ENCODE measurements at regions not wholly inside any gene's neighbourhood (a gene's known extent, or its start where the extent isn't known, plus 50 kb on each side); places are given as distances from the start of the nearest gene placed in this dataset.

- no peak overlapping the region for H3K4me3 Mint-ChIP-seq
- H3K36me3 Mint-ChIP-seq (ENCODE audit: low read depth), result no peaks in the 10 kb centered on the region
- no peaks in the 10 kb centered on the region for H3K9me3 Mint-ChIP-seq
- intact Hi-C loops (cut with micrococcal nuclease), result no loop called here
- POLR2A ChIA-PET, result no interaction called here
- H3K4me1 Mint-ChIP-seq, result no peaks in the 10 kb centered on the region
- H3K27ac Mint-ChIP-seq, result no peak overlapping the region
- TF ChIP-seq, protein P1, sequence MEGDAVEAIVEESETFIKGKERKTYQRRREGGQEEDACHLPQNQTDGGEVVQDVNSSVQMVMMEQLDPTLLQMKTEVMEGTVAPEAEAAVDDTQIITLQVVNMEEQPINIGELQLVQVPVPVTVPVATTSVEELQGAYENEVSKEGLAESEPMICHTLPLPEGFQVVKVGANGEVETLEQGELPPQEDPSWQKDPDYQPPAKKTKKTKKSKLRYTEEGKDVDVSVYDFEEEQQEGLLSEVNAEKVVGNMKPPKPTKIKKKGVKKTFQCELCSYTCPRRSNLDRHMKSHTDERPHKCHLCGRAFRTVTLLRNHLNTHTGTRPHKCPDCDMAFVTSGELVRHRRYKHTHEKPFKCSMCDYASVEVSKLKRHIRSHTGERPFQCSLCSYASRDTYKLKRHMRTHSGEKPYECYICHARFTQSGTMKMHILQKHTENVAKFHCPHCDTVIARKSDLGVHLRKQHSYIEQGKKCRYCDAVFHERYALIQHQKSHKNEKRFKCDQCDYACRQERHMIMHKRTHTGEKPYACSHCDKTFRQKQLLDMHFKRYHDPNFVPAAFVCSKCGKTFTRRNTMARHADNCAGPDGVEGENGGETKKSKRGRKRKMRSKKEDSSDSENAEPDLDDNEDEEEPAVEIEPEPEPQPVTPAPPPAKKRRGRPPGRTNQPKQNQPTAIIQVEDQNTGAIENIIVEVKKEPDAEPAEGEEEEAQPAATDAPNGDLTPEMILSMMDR (IDR thresholded peaks at IDR 0.05), result no peak
- CTCF ChIA-PET, result no interaction called here
- no peak for ATAC-seq (ENCODE audit: low read depth)
- no peaks in the 10 kb centered on the region for H3K27me3 Mint-ChIP-seq
- DNase-seq, result no peak
These were observed 289.2 kb downstream of the TEX29 start for GRCh38 chr13:111609631-111610030.

DNA sequence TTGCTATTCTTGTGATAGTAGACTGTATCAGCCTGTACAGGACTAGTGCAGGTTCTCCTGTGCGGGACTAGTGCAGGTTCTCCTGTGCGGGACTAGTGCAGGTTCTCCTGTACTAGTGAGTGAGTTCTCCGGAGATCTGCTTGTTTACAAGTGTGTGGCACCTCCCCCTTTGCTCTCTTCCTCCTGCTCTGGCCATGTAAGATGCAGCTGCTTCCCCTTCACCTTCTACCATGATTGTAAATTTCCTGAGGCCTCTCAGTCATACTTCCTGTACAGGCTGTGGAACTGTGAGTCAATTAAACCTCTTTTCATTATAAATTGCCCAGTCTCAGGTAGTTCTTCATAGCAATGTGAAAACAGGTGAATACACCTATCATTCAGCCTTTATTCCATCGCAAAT lies 289.6 kb downstream of the TEX29 start:
- CTCF ChIA-PET, result no interaction called here
- no peaks in the 10 kb centered on the region for H3K36me3 Mint-ChIP-seq (ENCODE audit: low read depth)

GRCh38 chr13:111610879-111611278 lies 290.4 kb downstream of the TEX29 start:
- CTCF ChIA-PET, result interaction anchor here (0.5 kb wide), 1 partner anchor 46 kb away, joined by 3 read pairs; no protein-coding TSS in a partner anchor
- intact Hi-C loops (cut with micrococcal nuclease), result no loop called here

More for the DNA sequence above, 289.6 kb downstream of the TEX29 start:
- H3K27me3 Mint-ChIP-seq, result no peaks in the 10 kb centered on the region
- DNase-seq (no peak), ATAC-seq (ENCODE audit: low read depth) (no peak)
- POLR2A ChIA-PET, result no interaction called here
- intact Hi-C loops (cut with micrococcal nuclease), result no loop called here
- H3K27ac Mint-ChIP-seq, result no peak overlapping the region
- H3K4me1 Mint-ChIP-seq, result no peaks in the 10 kb centered on the region
- no peaks in the 10 kb centered on the region for H3K9me3 Mint-ChIP-seq
- H3K4me3 Mint-ChIP-seq, result no peak overlapping the region
- TF ChIP-seq, protein P1 (IDR thresholded peaks at IDR 0.05), result no peak

GRCh38 chr13:111611651-111612050 lies 291.2 kb downstream of the TEX29 start:
- H3K36me3 Mint-ChIP-seq (ENCODE audit: low read depth), result no peaks in the 10 kb centered on the region
- H3K27me3 Mint-ChIP-seq, result no peaks in the 10 kb centered on the region
- H3K4me1 Mint-ChIP-seq, result no peaks in the 10 kb centered on the region
- ATAC-seq (ENCODE audit: low read depth), result no peak
- POLR2A ChIA-PET, result no interaction called here
- CTCF ChIA-PET, result no interaction called here
- intact Hi-C loops (cut with micrococcal nuclease), result no loop called here
- no peak overlapping the region for H3K4me3 Mint-ChIP-seq
- H3K9me3 Mint-ChIP-seq, result no peaks in the 10 kb centered on the region
- DNase-seq, result no peak
- TF ChIP-seq, protein P1 (IDR thresholded peaks at IDR 0.05), result no peak
- H3K27ac Mint-ChIP-seq, result no peak overlapping the region

More at GRCh38 chr13:111610879-111611278, 290.4 kb downstream of the TEX29 start:
- no peak overlapping the region for H3K4me3 Mint-ChIP-seq
- H3K9me3 Mint-ChIP-seq, result no peaks in the 10 kb centered on the region
- H3K4me1 Mint-ChIP-seq, result no peaks in the 10 kb centered on the region
- no peak for DNase-seq
- no peaks in the 10 kb centered on the region for H3K27me3 Mint-ChIP-seq
- TF ChIP-seq, protein P1 (IDR thresholded peaks at IDR 0.05), result no peak
- H3K36me3 Mint-ChIP-seq (ENCODE audit: low read depth), result no peaks in the 10 kb centered on the region
- POLR2A ChIA-PET, result no interaction called here
- ATAC-seq (ENCODE audit: low read depth), result no peak
- H3K27ac Mint-ChIP-seq, result no peak overlapping the region

DNA sequence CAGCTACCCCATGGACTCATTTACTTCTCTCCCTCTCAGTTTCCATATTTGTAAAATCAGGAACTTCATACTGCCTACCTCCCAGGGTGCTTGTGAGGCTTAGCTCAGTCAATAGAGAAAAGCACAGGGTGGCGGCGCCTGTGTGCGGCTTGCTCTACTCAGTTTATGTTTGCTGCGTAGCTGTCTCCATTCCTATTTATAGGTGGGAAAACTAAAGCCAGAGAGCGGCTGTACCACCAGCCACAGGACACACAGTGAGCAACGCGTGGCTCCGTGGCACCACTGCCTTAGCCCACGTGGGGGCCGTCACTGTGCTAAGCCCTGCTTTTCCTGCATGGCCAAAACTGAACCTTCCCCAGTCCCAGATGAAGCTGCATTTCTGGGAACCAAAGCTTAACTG lies 292.4 kb downstream of the TEX29 start:
- H3K4me3 Mint-ChIP-seq, result no peak overlapping the region
- no peaks in the 10 kb centered on the region for H3K4me1 Mint-ChIP-seq
- ChIA-PET CTCF (no interaction called here), POLR2A (no interaction called here)
- ATAC-seq (ENCODE audit: low read depth) (no peak), DNase-seq (no peak)
- H3K9me3 Mint-ChIP-seq, result no peaks in the 10 kb centered on the region
- H3K27ac Mint-ChIP-seq, result no peak overlapping the region
- TF ChIP-seq, protein P1 (IDR thresholded peaks at IDR 0.05), result no peak
- no peaks in the 10 kb centered on the region for H3K36me3 Mint-ChIP-seq (ENCODE audit: low read depth)
- intact Hi-C loops (cut with micrococcal nuclease), result no loop called here
- H3K27me3 Mint-ChIP-seq, result no peaks in the 10 kb centered on the region
